ENCODE measurements at regions not wholly inside any gene's neighbourhood (a gene's known extent, or its start where the extent isn't known, plus 50 kb on each side); places are given as distances from the start of the nearest gene placed in this dataset.

GRCh38 chr2:83176539-83176938 lies 1282.5 kb downstream of the SUCLG1 start:
- TF ChIP-seq ZNF274 (IDR thresholded peaks at IDR 0.05; ENCODE audit: low read depth, low read length) (no peak), YY1 (IDR thresholded peaks at IDR 0.05; ENCODE audit: insufficient read depth, insufficient read length) (no peak), SUZ12 (IDR thresholded peaks at IDR 0.05; ENCODE audit: extremely low read depth, insufficient read depth, insufficient read length) (no peak)
- Histone ChIP-seq H3K4me1 (ENCODE audit: insufficient read depth, insufficient read length) (no peaks in the 10 kb centered on the region), H3K9me3 (ENCODE audit: insufficient read depth, low read length) (peaks cover 5% of the 10 kb centered on the region; the same call in 1 of the 2 replicates), H3K9ac (ENCODE audit: insufficient read length, low read depth) (no peak overlapping the region), H3K4me3 (ENCODE audit: insufficient read length, low read depth) (no peak overlapping the region), H3K27me3 (ENCODE audit: insufficient read depth, insufficient read length) (no peaks in the 10 kb centered on the region), H3K36me3 (ENCODE audit: insufficient read depth, insufficient read length, low read length) (no peaks in the 10 kb centered on the region)
- DNase-seq (ENCODE audit: low read depth, low spot score): no peak

GRCh38 chr2:83172841-83173240 lies 1286.2 kb downstream of the SUCLG1 start:
- Histone ChIP-seq H3K4me1 (ENCODE audit: insufficient read depth, insufficient read length) (no peaks in the 10 kb centered on the region), H3K27me3 (ENCODE audit: insufficient read depth, insufficient read length) (no peaks in the 10 kb centered on the region), H3K9me3 (ENCODE audit: insufficient read depth, low read length) (no peaks in the 10 kb centered on the region), H3K36me3 (ENCODE audit: insufficient read depth, insufficient read length, low read length) (no peaks in the 10 kb centered on the region), H3K4me3 (ENCODE audit: insufficient read length, low read depth) (no peak overlapping the region), H3K9ac (ENCODE audit: insufficient read length, low read depth) (no peak overlapping the region)
- TF ChIP-seq YY1 (IDR thresholded peaks at IDR 0.05; ENCODE audit: insufficient read depth, insufficient read length) (no peak), ZNF274 (IDR thresholded peaks at IDR 0.05; ENCODE audit: low read depth, low read length) (no peak), SUZ12 (IDR thresholded peaks at IDR 0.05; ENCODE audit: extremely low read depth, insufficient read depth, insufficient read length) (no peak)
- no peak for DNase-seq (ENCODE audit: low read depth, low spot score)

- no peak overlapping the region for H3K4me3 ChIP-seq (ENCODE audit: insufficient read length, low read depth)
- DNase-seq (ENCODE audit: low read depth, low spot score): no peak
- H3K4me1 ChIP-seq (ENCODE audit: insufficient read depth, insufficient read length): no peaks in the 10 kb centered on the region
- H3K9ac ChIP-seq (ENCODE audit: insufficient read length, low read depth): no peak overlapping the region
- TF ChIP-seq YY1 (IDR thresholded peaks at IDR 0.05; ENCODE audit: insufficient read depth, insufficient read length): no peak
- no peak for TF ChIP-seq ZNF274 (IDR thresholded peaks at IDR 0.05; ENCODE audit: low read depth, low read length)
- TF ChIP-seq SUZ12 (IDR thresholded peaks at IDR 0.05; ENCODE audit: extremely low read depth, insufficient read depth, insufficient read length): no peak
- H3K9me3 ChIP-seq (ENCODE audit: insufficient read depth, low read length): no peaks in the 10 kb centered on the region
- no peaks in the 10 kb centered on the region for H3K27me3 ChIP-seq (ENCODE audit: insufficient read depth, insufficient read length)
- no peaks in the 10 kb centered on the region for H3K36me3 ChIP-seq (ENCODE audit: insufficient read depth, insufficient read length, low read length)
Measured at GRCh38 chr2:83168377-83168776, 1290.7 kb downstream of the SUCLG1 start.

GRCh38 chr2:83162421-83162820 lies 1296.7 kb downstream of the SUCLG1 start:
- Histone ChIP-seq H3K27me3 (ENCODE audit: insufficient read depth, insufficient read length) (no peaks in the 10 kb centered on the region), H3K9ac (ENCODE audit: insufficient read length, low read depth) (no peak overlapping the region), H3K9me3 (ENCODE audit: insufficient read depth, low read length) (no peaks in the 10 kb centered on the region), H3K4me1 (ENCODE audit: insufficient read depth, insufficient read length) (no peaks in the 10 kb centered on the region), H3K4me3 (ENCODE audit: insufficient read length, low read depth) (no peak overlapping the region), H3K36me3 (ENCODE audit: insufficient read depth, insufficient read length, low read length) (no peaks in the 10 kb centered on the region)
- TF ChIP-seq YY1 (IDR thresholded peaks at IDR 0.05; ENCODE audit: insufficient read depth, insufficient read length): no peak
- no peak for TF ChIP-seq ZNF274 (IDR thresholded peaks at IDR 0.05; ENCODE audit: low read depth, low read length)
- no peak for TF ChIP-seq SUZ12 (IDR thresholded peaks at IDR 0.05; ENCODE audit: extremely low read depth, insufficient read depth, insufficient read length)
- DNase-seq (ENCODE audit: low read depth, low spot score): no peak

GRCh38 chr2:83160571-83160970 lies 1298.5 kb downstream of the SUCLG1 start:
- Histone ChIP-seq H3K36me3 (ENCODE audit: insufficient read depth, insufficient read length, low read length) (no peaks in the 10 kb centered on the region), H3K9me3 (ENCODE audit: insufficient read depth, low read length) (no peaks in the 10 kb centered on the region), H3K4me3 (ENCODE audit: insufficient read length, low read depth) (no peak overlapping the region), H3K4me1 (ENCODE audit: insufficient read depth, insufficient read length) (no peaks in the 10 kb centered on the region), H3K27me3 (ENCODE audit: insufficient read depth, insufficient read length) (no peaks in the 10 kb centered on the region), H3K9ac (ENCODE audit: insufficient read length, low read depth) (no peak overlapping the region)
- TF ChIP-seq ZNF274 (IDR thresholded peaks at IDR 0.05; ENCODE audit: low read depth, low read length) (no peak), YY1 (IDR thresholded peaks at IDR 0.05; ENCODE audit: insufficient read depth, insufficient read length) (no peak), SUZ12 (IDR thresholded peaks at IDR 0.05; ENCODE audit: extremely low read depth, insufficient read depth, insufficient read length) (no peak)
- no peak for DNase-seq (ENCODE audit: low read depth, low spot score)

- TF ChIP-seq SUZ12 (IDR thresholded peaks at IDR 0.05; ENCODE audit: extremely low read depth, insufficient read depth, insufficient read length): no peak
- no peak for TF ChIP-seq YY1 (IDR thresholded peaks at IDR 0.05; ENCODE audit: insufficient read depth, insufficient read length)
- no peak for TF ChIP-seq ZNF274 (IDR thresholded peaks at IDR 0.05; ENCODE audit: low read depth, low read length)
- Histone ChIP-seq H3K27me3 (ENCODE audit: insufficient read depth, insufficient read length) (no peaks in the 10 kb centered on the region), H3K4me1 (ENCODE audit: insufficient read depth, insufficient read length) (no peaks in the 10 kb centered on the region), H3K36me3 (ENCODE audit: insufficient read depth, insufficient read length, low read length) (no peaks in the 10 kb centered on the region), H3K9ac (ENCODE audit: insufficient read length, low read depth) (no peak overlapping the region), H3K9me3 (ENCODE audit: insufficient read depth, low read length) (no peaks in the 10 kb centered on the region), H3K4me3 (ENCODE audit: insufficient read length, low read depth) (no peak overlapping the region)
- DNase-seq (ENCODE audit: low read depth, low spot score): no peak
Measured at GRCh38 chr2:83155826-83156225, 1303.3 kb downstream of the SUCLG1 start.

GRCh38 chr2:83143946-83144345 lies 1315.1 kb downstream of the SUCLG1 start:
- Histone ChIP-seq H3K9me3 (ENCODE audit: insufficient read depth, low read length) (no peaks in the 10 kb centered on the region), H3K9ac (ENCODE audit: insufficient read length, low read depth) (no peak overlapping the region), H3K36me3 (ENCODE audit: insufficient read depth, insufficient read length, low read length) (no peaks in the 10 kb centered on the region), H3K27me3 (ENCODE audit: insufficient read depth, insufficient read length) (no peaks in the 10 kb centered on the region), H3K4me3 (ENCODE audit: insufficient read length, low read depth) (no peak overlapping the region), H3K4me1 (ENCODE audit: insufficient read depth, insufficient read length) (no peaks in the 10 kb centered on the region)
- DNase-seq (ENCODE audit: low read depth, low spot score): no peak
- TF ChIP-seq ZNF274 (IDR thresholded peaks at IDR 0.05; ENCODE audit: low read depth, low read length) (no peak), SUZ12 (IDR thresholded peaks at IDR 0.05; ENCODE audit: extremely low read depth, insufficient read depth, insufficient read length) (no peak), YY1 (IDR thresholded peaks at IDR 0.05; ENCODE audit: insufficient read depth, insufficient read length) (no peak)

Data from NT2/D1 (cell line).